CD4-positive, alpha-beta T cell (primary cell): ENCODE measurements at regions not wholly inside any gene's neighbourhood (a gene's known extent, or its start where the extent isn't known, plus 50 kb on each side); places are given as distances from the start of the nearest gene placed in this dataset.

Source experiments
- ATAC-seq: fragments of 200-7000 bp; cut with Tn5 transposase; one replicate; pipeline ENCODE4 v1.10.0; 2022; ENCODE audit warnings: mild to moderate bottlenecking; ENCODE audit not compliant: poor library complexity
- CTCF ChIA-PET: fragments of 350-600 bp; sonication (Branson Sonifier 250); formaldehyde crosslinking; loops from one replicate; lab custom pipeline; 2021; ENCODE audit warnings: antibody characterized with exemption, inconsistent platforms; lab: Charles Lee
- POLR2A ChIA-PET: fragments of 350-600 bp; sonication (Branson Sonifier 250); formaldehyde crosslinking; loops from one replicate; lab custom pipeline; 2021; ENCODE audit warnings: antibody characterized with exemption, inconsistent platforms; lab: Charles Lee
- DNase-seq, 14 experiments: peaks; one replicate each; pipeline ENCODE4 v3.0.0-alpha.2; 2013 to 2020; ENCODE audit warnings: mixed read lengths in 2 of 14
- H3K27ac ChIP-seq, 2 donors: one replicate each; pipeline versions ENCODE4 v1.5.1 to v1.7.0; 2013; ENCODE audit warnings: low read length in 2 of 2, low read depth in 1 of 2, mild to moderate bottlenecking in 1 of 2
- H3K27me3 ChIP-seq, 2 experiments: 1 replicate in 1 of 2; 2 replicates in 1 of 2; pipeline versions ENCODE4 v1.6.1 to v1.7.0; 2013; ENCODE audit warnings: low read length in 2 of 2, control low read depth in 1 of 2, mild to moderate bottlenecking in 1 of 2, moderate library complexity in 1 of 2; ENCODE audit not compliant: insufficient read depth in 2 of 2, control insufficient read depth in 1 of 2
- H3K36me3 ChIP-seq: one replicate; pipeline ENCODE4 v1.6.1; 2013; ENCODE audit warnings: low read length, control low read depth; ENCODE audit not compliant: insufficient read depth
- H3K4me1 ChIP-seq: one replicate; pipeline ENCODE4 v1.6.1; 2013; ENCODE audit warnings: low read length, control low read depth; ENCODE audit not compliant: insufficient read depth
- H3K4me3 ChIP-seq: one replicate; pipeline ENCODE4 v1.5.1; 2013; ENCODE audit warnings: mild to moderate bottlenecking, low read length, moderate library complexity
- H3K9me3 ChIP-seq, 2 experiments: 1 replicate in 1 of 2; 2 replicates in 1 of 2; pipeline versions ENCODE4 v1.6.1 to v1.7.0; 2013; ENCODE audit warnings: low read length in 2 of 2, mild to moderate bottlenecking in 2 of 2, control low read depth in 1 of 2, moderate library complexity in 1 of 2; ENCODE audit not compliant: control insufficient read depth in 1 of 2, insufficient read depth in 1 of 2
- H3K27ac Mint-ChIP-seq: one replicate; pipeline ENCODE4 v1.8.0; 2020; ENCODE audit warnings: mixed read lengths
- H3K27me3 Mint-ChIP-seq: one replicate; pipeline ENCODE4 v1.8.0; 2021; ENCODE audit warnings: mixed read lengths
- H3K36me3 Mint-ChIP-seq: one replicate; pipeline ENCODE4 v1.8.0; 2021; ENCODE audit warnings: low read depth, mixed read lengths
- H3K4me1 Mint-ChIP-seq: one replicate; pipeline ENCODE4 v1.8.0; 2021; ENCODE audit warnings: low read depth, mixed read lengths
- H3K4me3 Mint-ChIP-seq: one replicate; pipeline ENCODE4 v1.8.0; 2020; ENCODE audit warnings: mild to moderate bottlenecking, mixed read lengths
- H3K9me3 Mint-ChIP-seq: one replicate; pipeline ENCODE4 v1.8.0; 2020; ENCODE audit warnings: mixed read lengths
- intact Hi-C, 2 experiments: fragments of 100-400 bp; cut with DNase I in 1 of 2; cut with micrococcal nuclease in 1 of 2; formaldehyde crosslinking; loops; one replicate each; pipeline versions ENCODE4 v1.15.1 to v1.9.0; 2023 to 2025; cut with DNase I, micrococcal nuclease
- TF ChIP-seq, protein P1 (sequence below): fragments of 200-600 bp; IDR thresholded peaks from one replicate; pipeline ENCODE4 v1.8.0; 2022; ENCODE audit warnings: antibody characterized with exemption, mild to moderate bottlenecking

DNA sequence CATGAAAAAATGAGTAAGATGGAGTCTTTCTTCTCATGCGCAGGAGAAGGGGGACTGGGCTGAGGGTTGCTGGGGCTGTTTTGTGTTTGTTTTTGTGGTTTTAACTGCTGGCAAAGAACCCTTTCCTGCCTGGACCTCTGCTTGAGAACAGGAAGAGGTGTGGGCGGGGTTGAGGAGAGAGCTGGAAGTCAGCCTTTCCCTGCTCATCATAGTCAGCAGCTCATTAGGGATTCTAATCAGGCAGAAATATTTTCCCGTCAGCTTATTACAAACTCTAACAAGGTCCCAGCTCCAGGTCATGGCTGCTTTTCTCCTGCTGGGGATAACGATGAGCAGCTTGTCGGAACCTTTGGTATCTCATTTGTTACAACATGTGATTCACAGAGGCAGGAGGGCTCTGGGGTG, 185.0 kb upstream of the NRXN3 start:
- H3K9me3 Mint-ChIP-seq, result no peaks in the 10 kb centered on the region
- POLR2A ChIA-PET, result no interaction called here

DNA sequence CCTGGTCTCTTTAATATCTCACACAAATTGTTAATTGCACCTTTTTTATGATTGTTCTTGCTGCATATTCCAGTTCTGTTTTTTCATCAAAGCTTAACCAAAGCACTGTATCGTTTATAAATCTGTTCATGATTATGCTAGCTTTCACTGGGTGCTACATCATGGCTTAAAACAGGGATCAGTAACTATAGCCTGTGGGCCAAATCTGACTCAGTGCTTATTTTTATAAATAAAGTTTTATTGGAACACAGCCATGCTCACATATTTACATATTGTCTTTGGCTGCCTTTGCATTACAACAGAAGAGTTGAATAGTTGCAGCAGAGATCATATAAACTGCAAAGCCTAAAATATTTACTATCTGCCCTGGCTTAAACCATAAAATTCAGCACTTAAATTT, 183.4 kb upstream of the NRXN3 start:
- TF ChIP-seq, protein P1, sequence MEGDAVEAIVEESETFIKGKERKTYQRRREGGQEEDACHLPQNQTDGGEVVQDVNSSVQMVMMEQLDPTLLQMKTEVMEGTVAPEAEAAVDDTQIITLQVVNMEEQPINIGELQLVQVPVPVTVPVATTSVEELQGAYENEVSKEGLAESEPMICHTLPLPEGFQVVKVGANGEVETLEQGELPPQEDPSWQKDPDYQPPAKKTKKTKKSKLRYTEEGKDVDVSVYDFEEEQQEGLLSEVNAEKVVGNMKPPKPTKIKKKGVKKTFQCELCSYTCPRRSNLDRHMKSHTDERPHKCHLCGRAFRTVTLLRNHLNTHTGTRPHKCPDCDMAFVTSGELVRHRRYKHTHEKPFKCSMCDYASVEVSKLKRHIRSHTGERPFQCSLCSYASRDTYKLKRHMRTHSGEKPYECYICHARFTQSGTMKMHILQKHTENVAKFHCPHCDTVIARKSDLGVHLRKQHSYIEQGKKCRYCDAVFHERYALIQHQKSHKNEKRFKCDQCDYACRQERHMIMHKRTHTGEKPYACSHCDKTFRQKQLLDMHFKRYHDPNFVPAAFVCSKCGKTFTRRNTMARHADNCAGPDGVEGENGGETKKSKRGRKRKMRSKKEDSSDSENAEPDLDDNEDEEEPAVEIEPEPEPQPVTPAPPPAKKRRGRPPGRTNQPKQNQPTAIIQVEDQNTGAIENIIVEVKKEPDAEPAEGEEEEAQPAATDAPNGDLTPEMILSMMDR, result no peak
- ATAC-seq (no peak), DNase-seq (no peak)
- Mint-ChIP-seq H3K9me3 (no peaks in the 10 kb centered on the region), H3K4me3 (no peak overlapping the region), H3K36me3 (no peaks in the 10 kb centered on the region), H3K27ac (no peak overlapping the region), H3K4me1 (no peaks in the 10 kb centered on the region), H3K27me3 (peaks cover 3% of the 10 kb centered on the region)
- Histone ChIP-seq H3K36me3 (no peaks in the 10 kb centered on the region), H3K27me3 (no peaks in the 10 kb centered on the region), H3K27ac (no peak overlapping the region), H3K9me3 (no peaks in the 10 kb centered on the region), H3K4me1 (no peaks in the 10 kb centered on the region), H3K4me3 (no peak overlapping the region)
- ChIA-PET POLR2A (no interaction called here), CTCF (interaction anchor here (0.6 kb wide), 1 partner anchor 15 kb away, joined by 3 read pairs; no protein-coding TSS in a partner anchor)
- intact Hi-C loops, result no loop called here

More for the DNA sequence above, 185.0 kb upstream of the NRXN3 start:
- Mint-ChIP-seq H3K4me1 (no peaks in the 10 kb centered on the region), H3K27me3 (peaks cover 11% of the 10 kb centered on the region), H3K36me3 (no peaks in the 10 kb centered on the region), H3K27ac (no peak overlapping the region), H3K4me3 (no peak overlapping the region)
- peaks cover 0 to 4% of the 10 kb centered on the region in 2 experiments for H3K27me3 ChIP-seq
- no peak overlapping the region for H3K4me3 ChIP-seq
- peaks cover 0 to 6% of the 10 kb centered on the region in 2 experiments for H3K9me3 ChIP-seq
- no peak overlapping the region for H3K27ac ChIP-seq
- ATAC-seq (no peak), DNase-seq (no peak)
- no peaks in the 10 kb centered on the region for H3K36me3 ChIP-seq
- no peaks in the 10 kb centered on the region for H3K4me1 ChIP-seq
- intact Hi-C loops, result no loop called here
- TF ChIP-seq, protein P1, result no peak
- CTCF ChIA-PET, result no interaction called here

DNA sequence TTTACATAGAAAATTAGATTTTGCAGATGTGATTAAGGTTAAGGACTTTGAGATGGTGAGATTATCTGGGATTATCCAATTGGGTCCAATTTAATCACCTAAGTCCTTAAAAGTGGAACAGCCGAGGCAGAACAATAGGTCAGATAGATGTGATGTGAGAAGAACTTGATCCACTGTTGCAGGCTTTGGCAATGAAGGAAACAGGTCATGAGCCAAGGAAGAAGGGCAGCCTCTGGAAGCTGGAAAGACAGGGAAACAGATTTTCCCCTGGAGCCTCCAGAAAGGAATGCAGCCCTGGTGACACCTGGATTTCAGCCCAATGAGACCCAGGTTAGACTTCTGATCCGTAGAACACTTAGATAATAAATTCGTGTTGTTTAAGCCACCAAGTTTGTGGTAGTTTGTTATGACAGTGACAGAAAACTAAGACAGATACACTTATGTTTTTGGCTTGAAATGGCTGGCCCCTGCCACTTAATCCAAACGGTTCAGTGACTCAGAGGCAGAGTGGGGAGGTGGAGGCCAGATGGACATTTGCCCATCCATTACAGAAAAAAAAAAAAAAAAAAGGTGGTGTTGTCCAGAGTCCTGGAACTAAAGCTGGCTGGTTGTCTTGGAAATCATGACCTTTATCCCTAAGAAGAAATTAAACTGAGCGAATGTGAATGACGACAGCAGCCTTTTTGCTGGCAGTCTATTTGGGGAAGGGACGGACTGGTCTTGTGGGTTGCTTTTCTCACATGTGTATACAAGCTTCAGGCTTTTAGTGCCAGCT, 181.9 kb upstream of the NRXN3 start:
- H3K27ac ChIP-seq, result no peak overlapping the region
- no peaks in the 10 kb centered on the region for H3K4me1 ChIP-seq
- intact Hi-C loops, result no loop called here
- Mint-ChIP-seq H3K9me3 (no peaks in the 10 kb centered on the region), H3K27ac (no peak overlapping the region), H3K36me3 (no peaks in the 10 kb centered on the region), H3K4me1 (no peaks in the 10 kb centered on the region), H3K27me3 (peaks cover under 1% of the 10 kb centered on the region), H3K4me3 (no peak overlapping the region)
- H3K27me3 ChIP-seq, result no peaks in the 10 kb centered on the region
- no peaks in the 10 kb centered on the region for H3K36me3 ChIP-seq
- H3K9me3 ChIP-seq, result no peaks in the 10 kb centered on the region
- DNase-seq, result no peak
- TF ChIP-seq, protein P1, result no peak
- H3K4me3 ChIP-seq, result no peak overlapping the region
- ATAC-seq, result no peak
- ChIA-PET POLR2A (no interaction called here), CTCF (interaction anchor here (0.7 kb wide), 1 partner anchor 63 kb away, joined by 3 read pairs; no protein-coding TSS in a partner anchor)
